Activated CD8-positive, alpha-beta memory T cell treated with anti-CD3 and anti-CD28 coated beads, Interleukin-2, amount 10 ng/mL, durations not matched to agents 7 days and 5 days (primary cell): ENCODE measurements at regions not wholly inside any gene's neighbourhood (a gene's known extent, or its start where the extent isn't known, plus 50 kb on each side); places are given as distances from the start of the nearest gene placed in this dataset.

Source experiments
- ATAC-seq: fragments of 150-1000 bp; cut with Tn5 transposase; one replicate; pipeline ENCODE4 v1.10.0; 2021; ENCODE audit warnings: moderate library complexity
- CTCF ChIA-PET: fragments of 350-600 bp; sonication (Branson Sonifier 250); formaldehyde crosslinking; loops from one replicate; lab custom pipeline; 2021; ENCODE audit warnings: antibody characterized with exemption; lab: Charles Lee
- DNase-seq: peaks from one replicate; pipeline ENCODE4 v3.0.0-alpha.2; 2020
- H3K27ac Mint-ChIP-seq: one replicate; pipeline ENCODE4 v1.8.0; 2021; ENCODE audit warnings: mild to moderate bottlenecking, mixed read lengths
- H3K27me3 Mint-ChIP-seq: one replicate; pipeline ENCODE4 v1.8.0; 2021; ENCODE audit warnings: mixed read lengths
- H3K36me3 Mint-ChIP-seq: one replicate; pipeline ENCODE4 v1.8.0; 2021; ENCODE audit warnings: mild to moderate bottlenecking, mixed read lengths
- H3K4me1 Mint-ChIP-seq: one replicate; pipeline ENCODE4 v1.8.0; 2021; ENCODE audit warnings: mixed read lengths
- H3K4me3 Mint-ChIP-seq: one replicate; pipeline ENCODE4 v1.8.0; 2021; ENCODE audit warnings: mild to moderate bottlenecking, moderate library complexity, mixed read lengths
- H3K9me3 Mint-ChIP-seq: one replicate; pipeline ENCODE4 v1.8.0; 2022; ENCODE audit warnings: low read depth, mixed read lengths

DNA sequence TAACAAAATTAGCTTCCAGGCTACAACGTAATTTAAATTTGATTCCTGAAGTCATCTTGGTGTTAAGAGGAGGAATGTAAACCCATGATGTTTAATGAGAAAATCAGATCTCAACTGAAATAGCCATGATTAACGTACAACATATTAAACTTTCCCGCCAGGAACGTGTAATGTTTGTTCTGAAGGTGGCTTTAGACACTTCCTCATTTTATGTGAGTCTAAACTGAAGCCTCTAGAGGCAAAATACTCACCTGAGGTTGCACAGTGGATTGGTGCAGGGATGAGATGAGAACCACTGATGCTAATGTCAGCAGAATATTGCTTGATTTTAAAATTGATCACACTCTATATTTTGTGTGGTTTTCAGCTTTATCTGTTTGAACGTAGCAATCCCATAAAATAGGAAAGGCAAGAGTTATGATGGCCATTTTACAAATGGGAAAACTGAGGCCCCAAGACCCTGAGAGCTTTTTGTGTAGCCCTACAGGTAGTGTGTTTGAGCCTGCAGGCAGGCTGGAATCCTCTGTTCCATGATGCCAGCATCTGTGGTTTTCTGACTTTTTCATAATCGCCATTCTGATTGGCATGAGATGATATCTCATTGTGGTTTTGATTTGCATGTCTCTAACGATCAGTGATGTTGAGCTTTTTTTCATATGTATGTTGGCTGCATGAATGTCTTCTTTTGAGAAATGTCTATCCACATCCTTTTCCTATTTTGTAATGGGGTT is 243.7 kb upstream of the BMPER start:
- Mint-ChIP-seq H3K27me3 (no peaks in the 10 kb centered on the region), H3K9me3 (no peaks in the 10 kb centered on the region), H3K36me3 (no peaks in the 10 kb centered on the region), H3K4me3 (no peak overlapping the region), H3K4me1 (no peaks in the 10 kb centered on the region), H3K27ac (no peak overlapping the region)
- ATAC-seq (no peak), DNase-seq (no peak)
- CTCF ChIA-PET = no interaction called here

- CTCF ChIA-PET = no interaction called here
- ATAC-seq = no peak
- H3K4me3 Mint-ChIP-seq = no peak overlapping the region
Observed at GRCh38 chr7:33666531-33666930, 238.8 kb upstream of the BMPER start.

GRCh38 chr7:33667196-33667595 is 238.1 kb upstream of the BMPER start:
- DNase-seq (no peak), ATAC-seq (no peak)
- Mint-ChIP-seq H3K4me3 (no peak overlapping the region), H3K4me1 (no peaks in the 10 kb centered on the region), H3K27me3 (no peaks in the 10 kb centered on the region), H3K36me3 (no peaks in the 10 kb centered on the region), H3K9me3 (peaks cover 3% of the 10 kb centered on the region), H3K27ac (no peak overlapping the region)
- CTCF ChIA-PET = no interaction called here

More at GRCh38 chr7:33666531-33666930, 238.8 kb upstream of the BMPER start:
- H3K27me3 Mint-ChIP-seq = no peaks in the 10 kb centered on the region
- no peaks in the 10 kb centered on the region for H3K4me1 Mint-ChIP-seq
- peaks cover 3% of the 10 kb centered on the region for H3K9me3 Mint-ChIP-seq
- DNase-seq = no peak
- no peaks in the 10 kb centered on the region for H3K36me3 Mint-ChIP-seq
- no peak overlapping the region for H3K27ac Mint-ChIP-seq

- Mint-ChIP-seq H3K4me1 (no peaks in the 10 kb centered on the region), H3K4me3 (no peak overlapping the region), H3K36me3 (no peaks in the 10 kb centered on the region), H3K9me3 (peaks cover 3% of the 10 kb centered on the region), H3K27me3 (no peaks in the 10 kb centered on the region), H3K27ac (no peak overlapping the region)
- ATAC-seq = no peak
- no peak for DNase-seq
- CTCF ChIA-PET = no interaction called here
Observed at GRCh38 chr7:33669251-33669670, 236.1 kb upstream of the BMPER start.

- ATAC-seq (no peak), DNase-seq (no peak)
- H3K36me3 Mint-ChIP-seq = no peaks in the 10 kb centered on the region
- H3K27ac Mint-ChIP-seq = no peak overlapping the region
- no peaks in the 10 kb centered on the region for H3K27me3 Mint-ChIP-seq
- no peak overlapping the region for H3K4me3 Mint-ChIP-seq
- H3K4me1 Mint-ChIP-seq = no peaks in the 10 kb centered on the region
- CTCF ChIA-PET = no interaction called here
- H3K9me3 Mint-ChIP-seq = peaks cover 3% of the 10 kb centered on the region
Observed at GRCh38 chr7:33671531-33672262, 233.6 kb upstream of the BMPER start.

GRCh38 chr7:33673029-33673700 is 232.2 kb upstream of the BMPER start:
- no peak overlapping the region for H3K27ac Mint-ChIP-seq
- DNase-seq (no peak), ATAC-seq (no peak)
- peaks cover 1% of the 10 kb centered on the region for H3K9me3 Mint-ChIP-seq
- no peaks in the 10 kb centered on the region for H3K36me3 Mint-ChIP-seq
- CTCF ChIA-PET = no interaction called here
- no peaks in the 10 kb centered on the region for H3K4me1 Mint-ChIP-seq
- no peak overlapping the region for H3K4me3 Mint-ChIP-seq
- H3K27me3 Mint-ChIP-seq = no peaks in the 10 kb centered on the region

DNA sequence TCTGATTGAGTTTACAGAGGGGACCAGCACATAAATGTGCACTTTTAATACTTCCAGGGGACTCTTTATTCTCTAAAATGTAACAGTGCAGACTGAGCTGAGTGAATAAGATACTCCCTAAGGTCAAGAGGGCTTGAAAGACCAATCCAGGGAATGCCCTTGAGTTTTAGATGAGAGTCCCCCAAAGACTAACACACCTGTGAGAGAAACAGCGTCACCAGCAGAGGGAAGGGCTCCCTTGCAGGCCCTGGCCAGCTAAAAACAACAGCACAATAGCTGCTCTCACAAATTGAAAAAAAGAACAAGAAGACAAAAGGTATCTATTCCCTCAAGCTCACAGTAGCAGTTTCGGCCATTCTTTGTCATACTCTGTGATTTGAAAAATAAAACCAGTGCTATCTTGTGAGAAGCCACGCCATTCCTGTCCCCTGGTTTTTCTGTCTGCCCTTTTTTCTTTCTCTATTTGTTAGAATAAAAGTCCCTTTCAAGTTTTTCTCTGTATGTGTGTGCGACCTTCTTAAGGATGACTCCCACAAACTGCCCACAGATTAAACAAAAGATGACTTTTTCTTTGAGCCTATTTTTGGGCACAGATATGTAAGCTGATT is 230.4 kb upstream of the BMPER start:
- CTCF ChIA-PET = interaction anchor here (1.0 kb wide), 1 partner anchor 10 kb away, joined by 3 read pairs; no protein-coding TSS in a partner anchor
- no peak for ATAC-seq
- Mint-ChIP-seq H3K4me3 (no peak overlapping the region), H3K4me1 (no peaks in the 10 kb centered on the region), H3K9me3 (no peaks in the 10 kb centered on the region), H3K27ac (no peak overlapping the region), H3K27me3 (no peaks in the 10 kb centered on the region), H3K36me3 (no peaks in the 10 kb centered on the region)
- no peak for DNase-seq

DNA sequence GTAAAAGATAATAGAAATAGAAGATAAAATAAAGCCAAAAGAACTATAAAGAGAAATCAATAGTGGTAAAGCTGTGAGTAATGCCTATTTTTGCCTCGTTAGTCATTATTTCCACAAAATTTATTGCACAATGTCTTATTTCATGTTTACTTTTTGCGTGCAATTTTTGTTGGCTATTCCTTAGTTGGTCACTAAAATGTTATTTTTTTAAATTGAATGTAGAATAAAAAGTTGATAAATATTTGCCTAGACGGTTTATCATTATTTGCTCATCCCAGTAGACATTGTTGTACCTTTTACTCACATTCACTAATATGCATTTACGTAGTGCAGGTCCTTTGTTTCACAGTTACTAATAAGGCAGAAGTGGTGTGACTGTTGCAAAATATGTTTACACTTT is 227.8 kb upstream of the BMPER start:
- Mint-ChIP-seq H3K27ac (no peak overlapping the region), H3K36me3 (no peaks in the 10 kb centered on the region), H3K4me3 (no peak overlapping the region), H3K9me3 (peaks cover 2% of the 10 kb centered on the region), H3K4me1 (no peaks in the 10 kb centered on the region), H3K27me3 (no peaks in the 10 kb centered on the region)
- CTCF ChIA-PET = no interaction called here
- DNase-seq (no peak), ATAC-seq (no peak)

DNA sequence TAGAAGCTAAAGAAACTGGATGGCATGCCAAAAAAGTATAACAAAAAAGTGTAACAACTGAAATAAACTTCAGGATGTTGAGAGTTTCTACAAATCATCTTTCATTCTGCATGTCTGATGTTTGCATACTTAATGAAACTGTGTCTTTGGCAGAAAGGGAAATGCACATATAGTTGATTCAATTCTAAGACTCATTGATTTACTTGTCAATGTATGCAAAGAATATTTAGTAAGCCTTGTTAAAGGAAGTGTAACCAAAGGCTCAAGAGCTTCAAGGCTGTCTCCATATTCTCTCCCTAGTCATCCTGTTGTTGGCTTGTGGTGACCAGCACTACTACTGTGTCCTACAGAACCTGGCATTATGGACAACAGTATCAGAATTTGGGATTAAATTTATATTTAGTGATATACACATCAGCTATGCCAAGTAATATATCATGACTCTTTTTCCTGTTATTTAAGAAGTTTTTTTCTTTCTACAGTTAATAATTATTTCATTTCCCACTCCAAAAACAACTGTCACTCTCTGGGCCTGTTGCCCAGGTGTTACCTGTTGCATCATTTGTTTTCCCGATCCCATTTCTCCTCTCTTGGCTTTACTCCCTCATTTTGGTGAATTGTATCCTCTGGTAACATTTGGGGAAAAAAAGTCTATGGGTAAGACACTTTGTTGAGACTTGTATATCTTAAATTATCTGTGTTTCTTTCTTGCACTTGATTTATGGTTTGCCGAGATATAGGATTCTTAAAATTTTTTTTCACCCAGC is 226.6 kb upstream of the BMPER start:
- CTCF ChIA-PET = no interaction called here
- no peak overlapping the region for H3K27ac Mint-ChIP-seq
- no peak for DNase-seq
- H3K27me3 Mint-ChIP-seq = no peaks in the 10 kb centered on the region
- no peak overlapping the region for H3K4me3 Mint-ChIP-seq
- H3K36me3 Mint-ChIP-seq = no peaks in the 10 kb centered on the region
- ATAC-seq = no peak
- H3K9me3 Mint-ChIP-seq = peaks cover 2% of the 10 kb centered on the region
- no peaks in the 10 kb centered on the region for H3K4me1 Mint-ChIP-seq

GRCh38 chr7:33680682-33681081 is 224.7 kb upstream of the BMPER start:
- H3K4me3 Mint-ChIP-seq = no peak overlapping the region
- DNase-seq (no peak), ATAC-seq (no peak)
- no peaks in the 10 kb centered on the region for H3K36me3 Mint-ChIP-seq
- H3K4me1 Mint-ChIP-seq = no peaks in the 10 kb centered on the region
- CTCF ChIA-PET = no interaction called here
- H3K27ac Mint-ChIP-seq = no peak overlapping the region
- no peaks in the 10 kb centered on the region for H3K27me3 Mint-ChIP-seq
- peaks cover 2% of the 10 kb centered on the region for H3K9me3 Mint-ChIP-seq

DNA sequence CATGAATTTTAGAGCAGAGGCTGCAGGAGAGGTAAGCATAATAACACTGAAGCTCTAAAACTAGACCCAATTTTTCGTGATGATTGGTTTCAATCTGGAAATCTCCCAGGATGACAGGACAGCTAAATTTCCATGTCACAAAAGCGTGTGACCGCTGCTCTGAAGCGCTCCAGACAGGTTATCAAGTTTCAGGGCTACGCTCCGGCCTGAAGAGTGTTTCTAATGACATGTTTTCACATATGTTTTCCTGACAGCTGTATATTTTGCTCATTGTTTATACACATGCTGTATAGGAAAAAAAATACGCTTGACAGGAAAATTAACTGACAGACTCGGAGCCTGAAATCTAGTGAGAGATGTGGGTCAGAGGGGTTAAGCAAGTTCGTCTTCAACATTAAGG is 219.8 kb upstream of the BMPER start:
- Mint-ChIP-seq H3K9me3 (peaks cover 4% of the 10 kb centered on the region), H3K36me3 (no peaks in the 10 kb centered on the region), H3K27me3 (no peaks in the 10 kb centered on the region), H3K4me1 (no peaks in the 10 kb centered on the region), H3K4me3 (no peak overlapping the region), H3K27ac (no peak overlapping the region)
- ATAC-seq = no peak
- CTCF ChIA-PET = no interaction called here
- DNase-seq = no peak

- CTCF ChIA-PET = no interaction called here
- no peaks in the 10 kb centered on the region for H3K36me3 Mint-ChIP-seq
Observed at GRCh38 chr7:33685981-33686683, 219.2 kb upstream of the BMPER start.

More at GRCh38 chr7:33685981-33686683, 219.2 kb upstream of the BMPER start:
- DNase-seq (no peak), ATAC-seq (no peak)
- H3K4me1 Mint-ChIP-seq = no peaks in the 10 kb centered on the region
- H3K27me3 Mint-ChIP-seq = no peaks in the 10 kb centered on the region
- peaks cover 6% of the 10 kb centered on the region for H3K9me3 Mint-ChIP-seq
- no peak overlapping the region for H3K4me3 Mint-ChIP-seq
- H3K27ac Mint-ChIP-seq = no peak overlapping the region
